GM12872 (cell line): ENCODE measurements at regions not wholly inside any gene's neighbourhood (a gene's known extent, or its start where the extent isn't known, plus 50 kb on each side); places are given as distances from the start of the nearest gene placed in this dataset.

Experiments
- TF ChIP-seq, protein P1 (sequence below): IDR thresholded peaks from 3 replicates; pipeline ENCODE4 v1.5.1; 2011; ENCODE audit warnings: low read depth, mild to moderate bottlenecking, low read length, moderate library complexity; ENCODE audit not compliant: insufficient read depth

DNA sequence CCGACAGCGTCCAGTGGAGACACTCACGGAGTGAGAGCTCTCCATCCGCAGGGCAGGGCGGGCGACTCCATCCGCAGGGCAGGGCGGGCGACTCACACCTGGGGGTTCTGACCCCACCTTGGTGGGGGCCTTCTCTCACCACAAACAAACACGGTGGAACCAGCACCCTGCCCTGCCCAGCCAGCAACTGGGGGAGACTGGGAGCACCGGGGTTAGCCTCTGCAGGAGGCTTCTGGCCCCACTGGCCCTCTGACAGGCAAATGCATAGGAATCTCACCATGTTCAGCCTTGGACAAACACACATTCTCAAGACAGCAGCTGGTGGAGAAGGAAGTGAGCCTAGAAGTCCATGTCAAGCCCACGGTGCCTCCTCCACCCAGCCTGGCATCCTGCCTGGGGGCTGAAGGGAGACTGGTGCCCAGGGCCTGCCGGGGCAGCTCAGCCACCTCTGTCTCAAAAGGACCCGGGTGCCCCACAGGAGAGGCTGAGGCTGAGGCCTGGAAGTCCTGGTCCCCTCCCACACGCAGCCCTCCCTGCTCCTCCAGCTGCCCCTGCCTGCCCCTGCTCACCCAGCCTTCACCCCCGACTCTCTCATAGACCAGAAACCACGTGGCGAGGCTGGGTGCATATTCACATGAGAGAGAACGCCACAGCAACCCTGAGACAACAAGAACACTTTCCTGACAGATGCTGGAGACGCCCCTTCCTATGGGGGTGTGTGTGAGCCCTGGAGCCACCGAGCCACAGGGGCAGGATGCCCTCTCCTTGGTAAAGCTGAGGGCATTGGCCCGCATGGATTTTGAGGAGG is 98.4 kb upstream of the B3GAT1 start:
- TF ChIP-seq, protein P1, sequence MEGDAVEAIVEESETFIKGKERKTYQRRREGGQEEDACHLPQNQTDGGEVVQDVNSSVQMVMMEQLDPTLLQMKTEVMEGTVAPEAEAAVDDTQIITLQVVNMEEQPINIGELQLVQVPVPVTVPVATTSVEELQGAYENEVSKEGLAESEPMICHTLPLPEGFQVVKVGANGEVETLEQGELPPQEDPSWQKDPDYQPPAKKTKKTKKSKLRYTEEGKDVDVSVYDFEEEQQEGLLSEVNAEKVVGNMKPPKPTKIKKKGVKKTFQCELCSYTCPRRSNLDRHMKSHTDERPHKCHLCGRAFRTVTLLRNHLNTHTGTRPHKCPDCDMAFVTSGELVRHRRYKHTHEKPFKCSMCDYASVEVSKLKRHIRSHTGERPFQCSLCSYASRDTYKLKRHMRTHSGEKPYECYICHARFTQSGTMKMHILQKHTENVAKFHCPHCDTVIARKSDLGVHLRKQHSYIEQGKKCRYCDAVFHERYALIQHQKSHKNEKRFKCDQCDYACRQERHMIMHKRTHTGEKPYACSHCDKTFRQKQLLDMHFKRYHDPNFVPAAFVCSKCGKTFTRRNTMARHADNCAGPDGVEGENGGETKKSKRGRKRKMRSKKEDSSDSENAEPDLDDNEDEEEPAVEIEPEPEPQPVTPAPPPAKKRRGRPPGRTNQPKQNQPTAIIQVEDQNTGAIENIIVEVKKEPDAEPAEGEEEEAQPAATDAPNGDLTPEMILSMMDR: no peak

DNA sequence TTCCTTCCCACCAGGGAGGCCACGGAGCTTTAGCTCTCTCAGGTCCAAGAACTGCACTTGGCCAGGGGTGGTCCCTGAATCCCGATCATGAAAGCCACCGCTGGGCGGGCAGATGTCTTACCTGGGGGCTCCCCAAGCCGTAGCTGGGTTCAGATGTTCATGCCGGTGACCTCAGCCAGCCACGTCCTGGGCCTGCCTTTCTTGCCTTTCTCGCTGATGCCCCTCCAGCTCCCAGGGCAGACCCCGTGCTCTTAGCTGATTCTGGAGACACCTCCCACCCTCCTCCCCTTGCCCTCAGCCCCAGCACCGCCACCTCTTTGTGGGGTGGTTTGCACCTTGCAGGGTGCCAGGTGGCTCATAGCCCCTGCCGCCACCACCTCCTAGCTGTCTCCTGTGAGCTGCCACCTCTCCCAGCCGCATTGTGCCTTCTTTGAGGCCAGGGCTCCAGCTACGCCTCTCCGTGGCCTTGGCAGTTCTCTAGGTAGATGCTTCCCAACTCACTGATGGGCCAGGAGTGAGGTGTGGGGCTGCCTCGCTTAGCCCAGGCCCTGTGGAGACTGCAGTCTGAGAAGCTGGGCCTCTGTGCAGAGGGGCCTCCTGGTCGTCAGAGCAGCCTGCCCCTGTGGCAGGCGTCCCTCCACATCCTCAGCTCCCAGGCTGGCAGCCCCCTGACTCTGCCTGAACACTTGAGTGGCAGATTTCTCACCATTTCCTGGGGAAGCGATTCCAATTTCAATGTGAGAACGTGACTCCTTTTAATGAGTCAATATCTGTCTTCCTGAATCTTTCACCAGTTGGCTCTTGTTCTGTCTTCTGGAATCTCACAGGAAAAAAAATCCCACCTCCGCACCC is 97.6 kb upstream of the B3GAT1 start:
- TF ChIP-seq, protein P1: no peak

DNA sequence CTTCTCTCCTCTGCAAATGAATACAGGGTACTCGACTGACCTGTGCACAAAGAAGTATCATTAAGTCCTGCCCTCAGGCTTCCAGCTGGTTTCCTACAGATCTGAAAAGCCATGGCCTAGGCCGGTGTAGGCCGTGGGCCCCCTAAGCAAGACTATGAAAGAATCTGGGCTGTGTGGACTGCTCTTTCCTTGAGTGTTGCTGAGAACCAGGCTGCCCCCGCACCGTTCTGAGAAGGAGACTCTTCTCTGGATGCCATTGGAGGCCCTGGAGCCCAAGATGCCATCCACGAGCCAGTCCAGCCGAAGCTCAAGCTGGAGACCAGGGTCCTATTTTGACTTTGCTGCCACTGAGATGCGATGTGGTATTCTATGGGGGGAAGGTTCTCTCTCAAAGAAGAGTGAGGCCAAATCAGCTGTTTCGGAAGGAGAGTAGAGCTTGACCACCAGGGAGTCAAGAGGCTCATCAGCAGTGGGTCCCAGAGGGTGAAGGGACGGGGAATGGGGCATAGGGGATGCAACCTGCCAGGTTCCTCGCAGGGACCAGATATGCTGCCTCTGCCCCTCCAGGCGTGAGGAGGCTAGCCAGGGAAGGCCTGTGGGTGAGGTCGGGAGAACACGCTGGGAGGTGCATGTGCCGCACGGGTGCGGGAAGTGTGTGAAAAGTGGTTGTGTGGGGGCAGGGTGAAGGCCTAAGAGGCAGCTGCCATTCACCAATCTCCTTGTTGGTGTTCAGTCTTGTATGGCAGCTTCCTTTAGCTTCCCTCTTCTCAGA is 96.4 kb upstream of the B3GAT1 start:
- TF ChIP-seq, protein P1: no peak

DNA sequence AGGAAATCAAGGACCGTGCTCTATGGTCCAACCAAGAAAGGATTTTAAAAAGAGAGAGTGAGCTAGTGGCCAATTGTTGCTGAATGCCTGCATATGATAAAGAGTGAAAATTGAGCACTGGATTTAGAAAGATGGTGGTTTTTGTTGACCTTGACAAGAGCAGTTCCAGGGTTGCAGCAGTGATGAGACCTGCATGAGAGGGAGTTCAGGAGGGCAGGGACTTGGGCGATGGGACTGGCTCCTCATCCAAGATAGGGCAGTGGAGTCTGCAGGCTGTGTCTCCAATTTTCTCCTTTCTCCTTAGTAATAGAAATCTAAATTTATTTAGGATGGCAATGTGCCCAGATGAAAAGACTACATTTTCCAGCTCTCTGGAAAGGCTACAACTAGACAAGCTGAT is 94.0 kb upstream of the B3GAT1 start:
- TF ChIP-seq, protein P1: no peak

DNA sequence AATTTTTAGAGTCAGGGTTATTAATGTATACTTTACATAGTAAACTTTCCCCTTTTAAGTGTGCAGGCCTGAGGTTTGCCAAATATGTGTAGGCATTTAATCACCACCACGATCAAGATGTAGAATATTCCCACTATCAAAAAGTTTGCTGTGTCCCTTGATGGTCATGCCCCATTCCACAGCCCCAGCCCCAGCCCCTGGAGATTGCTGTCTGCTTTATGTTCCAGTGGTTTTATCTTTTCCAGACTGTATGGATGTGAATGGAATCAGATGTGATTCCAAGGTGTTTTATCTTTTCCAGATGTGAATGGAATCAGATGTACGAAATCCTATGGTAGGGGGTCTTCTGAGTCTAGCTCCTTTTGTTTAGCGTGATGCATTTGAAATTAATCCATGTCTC is 93.1 kb upstream of the B3GAT1 start:
- TF ChIP-seq, protein P1: no peak

DNA sequence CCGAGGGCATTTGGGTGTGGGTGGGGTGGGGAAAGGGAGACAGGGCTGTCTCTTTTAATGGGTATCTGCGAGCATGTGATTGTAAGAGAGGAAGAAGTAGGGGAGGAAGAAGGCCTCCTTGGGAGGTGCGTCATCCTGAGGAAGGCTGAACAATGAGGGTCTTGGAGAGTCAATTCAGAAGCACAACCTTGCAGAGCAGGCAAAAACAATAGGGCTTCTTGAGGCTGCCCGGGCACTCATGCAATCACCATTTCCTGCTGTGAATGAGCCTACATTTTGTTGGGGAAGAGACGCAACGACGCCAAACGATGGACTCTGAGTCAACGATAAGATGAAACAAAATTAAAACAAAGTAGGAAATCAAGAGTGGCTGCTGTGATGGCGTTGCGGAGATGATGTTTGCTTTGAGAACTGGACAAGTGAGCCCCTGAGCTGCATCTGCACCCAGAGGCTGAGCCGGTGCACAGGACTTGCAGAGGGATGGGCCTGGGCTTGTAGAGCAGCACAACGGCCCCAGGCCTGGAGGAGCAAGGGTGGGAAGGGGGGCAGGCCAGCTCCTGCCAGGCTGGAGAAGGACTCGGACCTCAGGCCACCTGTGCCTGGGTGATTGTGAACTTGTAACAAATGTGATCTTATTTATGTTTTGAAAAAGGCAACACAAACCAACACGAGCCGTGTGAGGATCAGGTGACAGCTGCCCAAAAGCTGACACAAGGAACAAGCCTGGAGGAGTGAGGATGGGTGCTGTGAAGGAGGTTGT is 92.3 kb upstream of the B3GAT1 start:
- TF ChIP-seq, protein P1: no peak

DNA sequence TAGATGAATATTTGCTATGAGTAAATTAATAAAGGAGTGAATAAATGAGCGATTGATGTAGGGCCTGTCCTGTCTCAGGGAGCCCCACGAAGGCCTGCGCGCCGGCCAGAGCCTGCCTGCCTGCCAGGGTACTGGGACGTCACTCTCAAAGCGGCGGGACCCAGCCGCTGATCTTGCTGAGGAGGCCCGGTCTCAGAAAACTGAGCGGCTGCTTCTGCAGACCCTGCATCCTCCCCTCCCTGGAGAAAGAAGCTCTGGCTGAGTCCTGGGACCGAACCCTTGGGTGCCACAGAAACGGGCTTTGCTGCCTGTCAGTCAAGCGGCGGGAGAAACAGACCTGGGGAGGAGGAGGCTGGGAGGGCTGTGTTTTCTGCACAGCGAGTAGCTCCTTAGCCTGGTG is 91.6 kb upstream of the B3GAT1 start:
- TF ChIP-seq, protein P1: no peak
